ENCODE measurements at regions not wholly inside any gene's neighbourhood (a gene's known extent, or its start where the extent isn't known, plus 50 kb on each side); places are given as distances from the start of the nearest gene placed in this dataset.

GRCh38 chr2:82260521-82260920 is 1956.0 kb upstream of the LRRTM1 start:
- TF ChIP-seq HDAC2 (IDR thresholded peaks at IDR 0.05) (no peak), ZNF274 (IDR thresholded peaks at IDR 0.05; ENCODE audit: insufficient read depth, insufficient read length) (no peak), CTCF (IDR thresholded peaks at IDR 0.05 in 2 of 3, conservative IDR thresholded peaks at IDR 0.05 in 1 of 3; ENCODE audit: control insufficient read depth in 2 of 3, extremely low read depth in 1 of 3, insufficient read depth in 1 of 3, low read depth in 3 of 3, low read length in 3 of 3) (no peak)
